Adrenal gland (tissue), 9 donors: ENCODE measurements at regions not wholly inside any gene's neighbourhood (a gene's known extent, or its start where the extent isn't known, plus 50 kb on each side); places are given as distances from the start of the nearest gene placed in this dataset.

Source experiments
- DNase-seq, 7 donors: peaks; one replicate each; pipeline ENCODE4 v3.0.0-alpha.2; 2019 to 2020
- H3K27ac ChIP-seq, 5 donors: fragments of 200-600 bp; sonication (generic) in 4 of 5; 1 replicate in 3 of 5; 2 replicates in 2 of 5; pipeline versions ENCODE4 v1.5.1 to v1.8.0; 2016 to 2020; ENCODE audit warnings: mild to moderate bottlenecking in 1 of 5
- H3K27me3 ChIP-seq: fragments of 200-600 bp; 2 replicates; pipeline ENCODE4 v1.8.0; 2021
- H3K36me3 ChIP-seq, 2 donors: fragments of 200-600 bp; replicated peaks in 1 of 2; 1 replicate in 1 of 2; 2 replicates in 1 of 2; pipeline versions ENCODE4 v1.5.1 to v1.8.0; 2018 to 2022
- H3K4me1 ChIP-seq, 2 donors: fragments of 200-600 bp; replicated peaks in 1 of 2; 1 replicate in 1 of 2; 2 replicates in 1 of 2; pipeline versions ENCODE4 v1.5.1 to v1.8.0; 2018 to 2021
- H3K4me3 ChIP-seq, 4 donors: fragments of 200-600 bp; sonication (generic) in 3 of 4; one replicate each; pipeline ENCODE4 v1.5.1; 2016 to 2018
- H3K9me3 ChIP-seq, 3 donors: fragments of 200-600 bp; sonication (generic) in 1 of 3; replicated peaks in 1 of 3; 1 replicate in 2 of 3; 2 replicates in 1 of 3; pipeline versions ENCODE4 v1.5.1 to v1.8.0; 2016 to 2021
- CTCF ChIP-seq, 6 experiments: fragments of 450-650 bp in 4 of 6; fragments of 200-600 bp in 2 of 6; sonication (generic) in 1 of 6; IDR thresholded peaks; 1 replicate in 5 of 6; 2 replicates in 1 of 6; pipeline versions ENCODE4 v1.5.1 to v1.8.0; 2016 to 2021; ENCODE audit warnings: antibody characterized with exemption in 6 of 6, mild to moderate bottlenecking in 2 of 6, moderate library complexity in 1 of 6
- POLR2A ChIP-seq, 2 donors: fragments of 450-650 bp; IDR thresholded peaks; one replicate each; pipeline ENCODE4 v1.6.1; 2017; ENCODE audit warnings: antibody characterized with exemption in 2 of 2, mild to moderate bottlenecking in 2 of 2, moderate library complexity in 1 of 2
- WGBS, 4 donors: extraction: QIAGEN DNeasy Blood & Tissue Kit in 2 of 4; methylation state at CpG; one replicate each; pipeline versions ENCODE4 v1.1.5 to v1.1.7; 2013 to 2017; 5-methylcytosine and 5-hydroxymethylcytosine counted together
- intact Hi-C, 2 donors: fragments of 100-400 bp; cut with DNase I; formaldehyde crosslinking; loops; one replicate each; pipeline versions ENCODE4 v1.14.1 to v1.15.0; 2022 to 2023
- donor health status: healthy with polysubstance abuse.
- donor health status: Bipolar disorder and iron deficiency.
- donor health status: DM: yes; HTN: yes; CAD: no.
- donor health status: DM: no; HTN: no; CAD: no.
- donor health status: DM: no; HTN: no; CAD: no.

GRCh38 chr5:2461701-2462691 is 289.5 kb downstream of the IRX2 start:
- TF ChIP-seq POLR2A (IDR thresholded peaks at IDR 0.05) (no peak), CTCF (IDR thresholded peaks at IDR 0.05) (no peak)
- no peaks in the 10 kb centered on the region for H3K4me1 ChIP-seq
- no peaks in the 10 kb centered on the region for H3K9me3 ChIP-seq
- no peak overlapping the region for H3K27ac ChIP-seq
- H3K27me3 ChIP-seq, result no peaks in the 10 kb centered on the region
- no peak for DNase-seq
- intact Hi-C loops, result no loop called here
- H3K4me3 ChIP-seq, result no peak overlapping the region
- no peaks in the 10 kb centered on the region for H3K36me3 ChIP-seq
- WGBS, 4 donors, result 62 to 78% (median 70%) methylated on average over 23 of the region's 23 CpGs

GRCh38 chr5:2460098-2460497 is 291.4 kb downstream of the IRX2 start:
- Histone ChIP-seq H3K27ac (no peak overlapping the region), H3K4me3 (no peak overlapping the region), H3K36me3 (no peaks in the 10 kb centered on the region), H3K9me3 (no peaks in the 10 kb centered on the region), H3K4me1 (no peaks in the 10 kb centered on the region), H3K27me3 (no peaks in the 10 kb centered on the region)
- 67 to 74% (median 69%) methylated on average over 3 of the region's 3 CpGs for WGBS, 4 donors
- TF ChIP-seq CTCF (IDR thresholded peaks at IDR 0.05) (no peak), POLR2A (IDR thresholded peaks at IDR 0.05) (no peak)
- no peak for DNase-seq
- intact Hi-C loops, result no loop called here

- TF ChIP-seq CTCF (IDR thresholded peaks at IDR 0.05), result no peak
- TF ChIP-seq POLR2A (IDR thresholded peaks at IDR 0.05), result no peak
- H3K27me3 ChIP-seq, result no peaks in the 10 kb centered on the region
- DNase-seq, result no peak
- no peaks in the 10 kb centered on the region for H3K9me3 ChIP-seq
- 12 to 22% (median 18%) methylated on average over 2 of the region's 2 CpGs for WGBS, 4 donors
- H3K27ac ChIP-seq, result no peak overlapping the region
- no peaks in the 10 kb centered on the region for H3K4me1 ChIP-seq
- intact Hi-C loops, result no loop called here
- H3K4me3 ChIP-seq, result no peak overlapping the region
- H3K36me3 ChIP-seq, result no peaks in the 10 kb centered on the region
Observed at GRCh38 chr5:2459251-2459650, 292.2 kb downstream of the IRX2 start.

- Histone ChIP-seq H3K36me3 (no peaks in the 10 kb centered on the region), H3K4me1 (no peaks in the 10 kb centered on the region), H3K9me3 (no peaks in the 10 kb centered on the region), H3K27me3 (no peaks in the 10 kb centered on the region), H3K4me3 (no peak overlapping the region), H3K27ac (no peak overlapping the region)
- 81 to 92% (median 87%) methylated on average over 3 of the region's 3 CpGs for WGBS, 4 donors
- TF ChIP-seq CTCF (IDR thresholded peaks at IDR 0.05) (no peak), POLR2A (IDR thresholded peaks at IDR 0.05) (no peak)
- intact Hi-C loops, result no loop called here
- DNase-seq, result no peak
Observed at GRCh38 chr5:2455878-2456277, 295.6 kb downstream of the IRX2 start.
